ENCODE measurements at regions not wholly inside any gene's neighbourhood (a gene's known extent, or its start where the extent isn't known, plus 50 kb on each side); places are given as distances from the start of the nearest gene placed in this dataset.

- no peak overlapping the region for H3K4me3 ChIP-seq (ENCODE audit: insufficient read depth, low read depth, low read length, poor library complexity, severe bottlenecking)
- H3K27me3 ChIP-seq (replicated peaks; ENCODE audit: control insufficient read depth, insufficient read depth, low read length, poor library complexity, severe bottlenecking), result no peaks in the 10 kb centered on the region
- no peaks in the 10 kb centered on the region for H3K9me3 ChIP-seq (ENCODE audit: control insufficient read depth, low read length)
- H3K4me1 ChIP-seq (ENCODE audit: control insufficient read depth, insufficient read depth, low read length, poor library complexity, severe bottlenecking), result no peaks in the 10 kb centered on the region
- DNase-seq, result no peak
- H3K36me3 ChIP-seq (ENCODE audit: control insufficient read depth, insufficient read depth, low read length), result no peaks in the 10 kb centered on the region
- H3K27ac ChIP-seq (ENCODE audit: insufficient read depth, low read length, poor library complexity, severe bottlenecking), result no peak overlapping the region
These were observed 348.9 kb upstream of the NCAM1 start for GRCh38 chr11:112612250-112612849.

DNA sequence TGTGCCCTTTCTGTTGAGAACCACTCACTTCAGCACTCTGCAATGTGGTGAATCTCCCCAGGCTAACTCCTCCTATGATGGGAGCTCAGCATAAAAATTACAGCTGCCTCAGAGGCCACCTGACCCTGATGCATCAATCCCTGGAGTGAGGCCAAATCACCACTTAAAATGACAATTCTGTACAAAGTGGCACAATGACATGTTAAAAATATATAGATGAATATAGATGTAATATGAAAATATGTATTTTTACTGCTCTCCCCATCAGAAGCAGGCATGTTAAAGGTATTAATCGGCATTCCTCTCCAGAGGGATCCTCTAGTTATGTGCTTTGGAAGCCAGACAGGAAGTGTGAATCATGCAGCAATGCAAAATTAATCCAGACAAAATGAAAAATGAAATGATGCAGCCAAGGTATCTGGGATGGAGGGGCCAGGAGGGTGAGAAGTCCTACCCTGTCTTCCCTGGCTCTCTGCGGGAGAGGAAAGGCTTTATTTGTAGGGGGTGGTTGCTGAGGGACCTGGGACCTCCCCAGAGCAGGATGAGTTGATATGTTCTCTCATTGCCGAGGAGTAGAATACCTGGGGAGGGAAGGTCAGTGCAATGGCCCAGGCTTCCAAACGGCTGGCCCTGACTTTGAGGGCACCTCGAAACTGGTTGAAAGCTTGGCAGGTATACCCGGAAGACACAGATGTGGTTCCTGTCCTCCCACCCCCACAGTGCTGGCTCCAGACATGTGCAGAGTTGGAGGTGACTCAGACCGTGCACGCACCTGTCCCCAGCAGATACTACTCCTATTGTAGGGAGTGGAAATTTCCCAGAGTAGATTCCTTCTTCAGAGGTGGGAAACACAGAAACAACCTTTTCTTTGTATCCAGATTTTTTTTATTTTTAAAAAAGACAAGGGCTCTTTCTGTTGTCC, 347.9 kb upstream of the NCAM1 start:
- no peaks in the 10 kb centered on the region for H3K27me3 ChIP-seq (replicated peaks; ENCODE audit: control insufficient read depth, insufficient read depth, low read length, poor library complexity, severe bottlenecking)
- no peak overlapping the region for H3K4me3 ChIP-seq (ENCODE audit: insufficient read depth, low read depth, low read length, poor library complexity, severe bottlenecking)
- no peak overlapping the region for H3K27ac ChIP-seq (ENCODE audit: insufficient read depth, low read length, poor library complexity, severe bottlenecking)
- DNase-seq, result no peak
- no peaks in the 10 kb centered on the region for H3K36me3 ChIP-seq (ENCODE audit: control insufficient read depth, insufficient read depth, low read length)
- H3K4me1 ChIP-seq (ENCODE audit: control insufficient read depth, insufficient read depth, low read length, poor library complexity, severe bottlenecking), result no peaks in the 10 kb centered on the region
- H3K9me3 ChIP-seq (ENCODE audit: control insufficient read depth, low read length), result no peaks in the 10 kb centered on the region

GRCh38 chr11:112614605-112615004, 346.6 kb upstream of the NCAM1 start:
- Histone ChIP-seq H3K36me3 (ENCODE audit: control insufficient read depth, insufficient read depth, low read length) (no peaks in the 10 kb centered on the region), H3K4me3 (ENCODE audit: insufficient read depth, low read depth, low read length, poor library complexity, severe bottlenecking) (no peak overlapping the region), H3K27ac (ENCODE audit: insufficient read depth, low read length, poor library complexity, severe bottlenecking) (no peak overlapping the region), H3K9me3 (ENCODE audit: control insufficient read depth, low read length) (no peaks in the 10 kb centered on the region), H3K27me3 (replicated peaks; ENCODE audit: control insufficient read depth, insufficient read depth, low read length, poor library complexity, severe bottlenecking) (no peaks in the 10 kb centered on the region), H3K4me1 (ENCODE audit: control insufficient read depth, insufficient read depth, low read length, poor library complexity, severe bottlenecking) (no peaks in the 10 kb centered on the region)
- no peak for DNase-seq

GRCh38 chr11:112615238-112615637, 346.0 kb upstream of the NCAM1 start:
- DNase-seq, result no peak
- Histone ChIP-seq H3K4me1 (ENCODE audit: control insufficient read depth, insufficient read depth, low read length, poor library complexity, severe bottlenecking) (no peaks in the 10 kb centered on the region), H3K9me3 (ENCODE audit: control insufficient read depth, low read length) (no peaks in the 10 kb centered on the region), H3K27ac (ENCODE audit: insufficient read depth, low read length, poor library complexity, severe bottlenecking) (no peak overlapping the region), H3K4me3 (ENCODE audit: insufficient read depth, low read depth, low read length, poor library complexity, severe bottlenecking) (no peak overlapping the region), H3K27me3 (replicated peaks; ENCODE audit: control insufficient read depth, insufficient read depth, low read length, poor library complexity, severe bottlenecking) (no peaks in the 10 kb centered on the region), H3K36me3 (ENCODE audit: control insufficient read depth, insufficient read depth, low read length) (no peaks in the 10 kb centered on the region)

GRCh38 chr11:112615891-112616290, 345.3 kb upstream of the NCAM1 start:
- H3K9me3 ChIP-seq (ENCODE audit: control insufficient read depth, low read length), result no peaks in the 10 kb centered on the region
- H3K27ac ChIP-seq (ENCODE audit: insufficient read depth, low read length, poor library complexity, severe bottlenecking), result no peak overlapping the region
- no peak overlapping the region for H3K4me3 ChIP-seq (ENCODE audit: insufficient read depth, low read depth, low read length, poor library complexity, severe bottlenecking)
- DNase-seq, result no peak
- H3K27me3 ChIP-seq (replicated peaks; ENCODE audit: control insufficient read depth, insufficient read depth, low read length, poor library complexity, severe bottlenecking), result no peaks in the 10 kb centered on the region
- no peaks in the 10 kb centered on the region for H3K36me3 ChIP-seq (ENCODE audit: control insufficient read depth, insufficient read depth, low read length)
- no peaks in the 10 kb centered on the region for H3K4me1 ChIP-seq (ENCODE audit: control insufficient read depth, insufficient read depth, low read length, poor library complexity, severe bottlenecking)

DNA sequence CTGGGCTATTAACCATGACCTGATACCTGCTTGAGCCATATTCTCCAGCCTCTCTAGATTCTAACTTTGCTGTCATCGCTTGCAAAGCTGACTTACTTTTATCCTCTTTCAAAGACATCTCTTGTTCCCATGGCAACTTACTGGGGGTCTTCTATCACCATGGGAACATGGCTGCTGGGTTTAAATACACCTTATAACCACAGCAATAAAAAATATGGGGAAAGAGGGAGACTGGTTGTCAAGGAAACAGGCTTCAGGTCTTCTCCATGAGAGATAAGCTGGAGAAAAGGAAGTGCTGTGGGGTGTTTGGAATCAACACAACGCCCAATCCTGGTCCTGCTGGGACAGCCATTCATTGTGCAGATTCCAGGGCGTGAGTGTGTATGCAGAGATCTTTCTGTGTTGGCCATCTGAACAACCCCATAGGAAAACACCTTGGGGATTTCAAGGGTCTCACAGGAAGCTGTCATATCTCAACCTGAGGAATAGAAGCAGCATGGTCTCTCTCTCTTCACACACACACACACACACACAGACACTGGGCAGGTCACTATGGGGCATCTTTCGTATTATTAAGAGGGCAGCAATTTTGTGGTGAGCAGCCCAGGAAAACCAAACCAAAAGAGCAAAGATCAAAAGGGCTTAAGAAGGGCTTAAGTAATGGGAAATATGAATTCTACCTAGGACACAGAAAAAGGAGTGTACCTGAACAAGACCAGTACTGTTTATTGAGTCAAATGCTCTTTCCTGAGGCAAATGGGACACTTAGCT, 344.7 kb upstream of the NCAM1 start:
- Histone ChIP-seq H3K9me3 (ENCODE audit: control insufficient read depth, low read length) (no peaks in the 10 kb centered on the region), H3K4me1 (ENCODE audit: control insufficient read depth, insufficient read depth, low read length, poor library complexity, severe bottlenecking) (no peaks in the 10 kb centered on the region), H3K4me3 (ENCODE audit: insufficient read depth, low read depth, low read length, poor library complexity, severe bottlenecking) (no peak overlapping the region), H3K27me3 (replicated peaks; ENCODE audit: control insufficient read depth, insufficient read depth, low read length, poor library complexity, severe bottlenecking) (no peaks in the 10 kb centered on the region), H3K36me3 (ENCODE audit: control insufficient read depth, insufficient read depth, low read length) (no peaks in the 10 kb centered on the region), H3K27ac (ENCODE audit: insufficient read depth, low read length, poor library complexity, severe bottlenecking) (no peak overlapping the region)
- no peak for DNase-seq

DNA sequence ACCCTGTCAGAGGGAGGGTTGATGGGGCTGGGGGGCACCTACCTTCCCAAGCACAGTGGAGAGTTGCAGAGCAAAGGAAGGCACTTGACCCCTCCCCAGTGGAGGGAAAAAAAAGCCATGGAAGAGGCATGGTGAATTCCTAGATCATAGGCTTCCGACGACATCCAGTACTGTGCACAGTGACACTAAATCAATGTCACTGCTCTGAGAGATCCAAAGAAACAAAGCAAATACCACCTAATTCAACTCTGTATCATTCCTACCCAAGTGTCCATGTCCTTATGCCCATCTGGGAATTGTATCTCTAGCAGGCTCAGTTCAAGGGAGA, 344.2 kb upstream of the NCAM1 start:
- H3K27ac ChIP-seq (ENCODE audit: insufficient read depth, low read length, poor library complexity, severe bottlenecking), result no peak overlapping the region
- no peaks in the 10 kb centered on the region for H3K36me3 ChIP-seq (ENCODE audit: control insufficient read depth, insufficient read depth, low read length)
- no peaks in the 10 kb centered on the region for H3K27me3 ChIP-seq (replicated peaks; ENCODE audit: control insufficient read depth, insufficient read depth, low read length, poor library complexity, severe bottlenecking)
- H3K4me3 ChIP-seq (ENCODE audit: insufficient read depth, low read depth, low read length, poor library complexity, severe bottlenecking), result no peak overlapping the region
- H3K4me1 ChIP-seq (ENCODE audit: control insufficient read depth, insufficient read depth, low read length, poor library complexity, severe bottlenecking), result no peaks in the 10 kb centered on the region
- DNase-seq, result no peak
- no peaks in the 10 kb centered on the region for H3K9me3 ChIP-seq (ENCODE audit: control insufficient read depth, low read length)

- DNase-seq, result no peak
- Histone ChIP-seq H3K4me3 (ENCODE audit: insufficient read depth, low read depth, low read length, poor library complexity, severe bottlenecking) (no peak overlapping the region), H3K36me3 (ENCODE audit: control insufficient read depth, insufficient read depth, low read length) (no peaks in the 10 kb centered on the region), H3K9me3 (ENCODE audit: control insufficient read depth, low read length) (no peaks in the 10 kb centered on the region), H3K27ac (ENCODE audit: insufficient read depth, low read length, poor library complexity, severe bottlenecking) (no peak overlapping the region), H3K4me1 (ENCODE audit: control insufficient read depth, insufficient read depth, low read length, poor library complexity, severe bottlenecking) (no peaks in the 10 kb centered on the region), H3K27me3 (replicated peaks; ENCODE audit: control insufficient read depth, insufficient read depth, low read length, poor library complexity, severe bottlenecking) (no peaks in the 10 kb centered on the region)
These were observed 343.0 kb upstream of the NCAM1 start for GRCh38 chr11:112617977-112618826.

- Histone ChIP-seq H3K4me1 (ENCODE audit: control insufficient read depth, insufficient read depth, low read length, poor library complexity, severe bottlenecking) (no peaks in the 10 kb centered on the region), H3K27ac (ENCODE audit: insufficient read depth, low read length, poor library complexity, severe bottlenecking) (no peak overlapping the region), H3K27me3 (replicated peaks; ENCODE audit: control insufficient read depth, insufficient read depth, low read length, poor library complexity, severe bottlenecking) (no peaks in the 10 kb centered on the region), H3K36me3 (ENCODE audit: control insufficient read depth, insufficient read depth, low read length) (no peaks in the 10 kb centered on the region), H3K4me3 (ENCODE audit: insufficient read depth, low read depth, low read length, poor library complexity, severe bottlenecking) (no peak overlapping the region), H3K9me3 (ENCODE audit: control insufficient read depth, low read length) (no peaks in the 10 kb centered on the region)
- no peak for DNase-seq
These were observed 342.1 kb upstream of the NCAM1 start for GRCh38 chr11:112619106-112619505.

Measured in effector memory CD4-positive, alpha-beta T cell (primary cell).